Nephron progenitor cell (in vitro differentiated cells): ENCODE measurements at regions not wholly inside any gene's neighbourhood (a gene's known extent, or its start where the extent isn't known, plus 50 kb on each side); places are given as distances from the start of the nearest gene placed in this dataset.
A peak's percentile ranks its signal among the peaks of the same experiment; 100 is the strongest.

Experiments
- DNase-seq: peaks from one replicate; pipeline ENCODE4 v3.0.0; 2021
- H3K27ac Mint-ChIP-seq: 2 replicates; pipeline ENCODE4 v1.8.0; 2021; ENCODE audit warnings: mild to moderate bottlenecking, moderate library complexity, mixed read lengths
- H3K27me3 Mint-ChIP-seq: 2 replicates; pipeline ENCODE4 v1.8.0; 2021; ENCODE audit warnings: mild to moderate bottlenecking, low read depth, mixed read lengths; ENCODE audit not compliant: poor library complexity
- H3K36me3 Mint-ChIP-seq: 2 replicates; pipeline ENCODE4 v1.8.0; 2021; ENCODE audit warnings: low read depth, mixed read lengths
- H3K4me1 Mint-ChIP-seq: 2 replicates; pipeline ENCODE4 v1.8.0; 2021; ENCODE audit warnings: mixed read lengths
- H3K4me3 Mint-ChIP-seq: 2 replicates; pipeline ENCODE4 v1.8.0; 2021; ENCODE audit warnings: mild to moderate bottlenecking, moderate library complexity, mixed read lengths
- H3K9me3 Mint-ChIP-seq: 2 replicates; pipeline ENCODE4 v1.8.0; 2021; ENCODE audit warnings: mild to moderate bottlenecking, moderate library complexity, mixed read lengths
- TF ChIP-seq, protein P1 (sequence below): fragments of 200-600 bp; sonication (generic); IDR thresholded peaks from 2 replicates; pipeline ENCODE4 v1.5.0; 2021; ENCODE audit warnings: antibody characterized with exemption

DNA sequence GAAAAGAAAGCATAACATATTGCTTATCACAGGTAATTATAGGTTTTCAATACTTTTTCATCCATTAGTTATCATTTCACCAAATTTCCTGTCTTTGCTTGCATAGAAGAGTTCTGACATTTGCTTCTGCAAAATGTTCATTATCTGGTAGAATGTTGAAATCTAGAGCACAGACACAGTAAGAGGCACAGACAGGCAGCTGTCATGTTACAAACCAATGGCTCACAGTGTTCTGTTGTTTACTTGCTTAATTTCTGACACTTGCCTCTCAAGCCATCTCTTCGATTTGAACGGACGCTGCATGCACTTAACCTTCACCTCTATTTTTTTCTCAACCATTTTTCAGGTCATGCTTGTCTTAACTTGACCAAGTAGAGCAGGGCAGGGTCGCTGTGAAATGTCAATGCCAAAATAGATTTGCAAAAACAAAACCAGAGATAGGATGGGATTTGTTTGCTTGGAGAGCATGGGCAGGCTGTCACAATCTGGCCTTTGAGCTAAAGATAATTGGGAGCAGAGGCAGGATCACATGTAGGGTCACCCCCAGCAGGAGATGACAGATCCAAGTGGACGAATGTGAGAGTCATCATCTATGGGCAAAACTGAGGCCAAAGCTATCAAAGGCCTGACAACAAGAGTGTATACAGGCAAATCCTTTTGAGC, 292.3 kb downstream of the SMARCA1 start:
- H3K9me3 Mint-ChIP-seq, result peaks cover 7% of the 10 kb centered on the region
- TF ChIP-seq, protein P1, sequence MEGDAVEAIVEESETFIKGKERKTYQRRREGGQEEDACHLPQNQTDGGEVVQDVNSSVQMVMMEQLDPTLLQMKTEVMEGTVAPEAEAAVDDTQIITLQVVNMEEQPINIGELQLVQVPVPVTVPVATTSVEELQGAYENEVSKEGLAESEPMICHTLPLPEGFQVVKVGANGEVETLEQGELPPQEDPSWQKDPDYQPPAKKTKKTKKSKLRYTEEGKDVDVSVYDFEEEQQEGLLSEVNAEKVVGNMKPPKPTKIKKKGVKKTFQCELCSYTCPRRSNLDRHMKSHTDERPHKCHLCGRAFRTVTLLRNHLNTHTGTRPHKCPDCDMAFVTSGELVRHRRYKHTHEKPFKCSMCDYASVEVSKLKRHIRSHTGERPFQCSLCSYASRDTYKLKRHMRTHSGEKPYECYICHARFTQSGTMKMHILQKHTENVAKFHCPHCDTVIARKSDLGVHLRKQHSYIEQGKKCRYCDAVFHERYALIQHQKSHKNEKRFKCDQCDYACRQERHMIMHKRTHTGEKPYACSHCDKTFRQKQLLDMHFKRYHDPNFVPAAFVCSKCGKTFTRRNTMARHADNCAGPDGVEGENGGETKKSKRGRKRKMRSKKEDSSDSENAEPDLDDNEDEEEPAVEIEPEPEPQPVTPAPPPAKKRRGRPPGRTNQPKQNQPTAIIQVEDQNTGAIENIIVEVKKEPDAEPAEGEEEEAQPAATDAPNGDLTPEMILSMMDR, result no peak
- H3K4me1 Mint-ChIP-seq, result peaks cover 34% of the 10 kb centered on the region
- peaks cover 8% of the 10 kb centered on the region for H3K27me3 Mint-ChIP-seq
- no peak overlapping the region for H3K27ac Mint-ChIP-seq
- no peak overlapping the region for H3K4me3 Mint-ChIP-seq
- no peak for DNase-seq
- H3K36me3 Mint-ChIP-seq, result peaks cover 7% of the 10 kb centered on the region

DNA sequence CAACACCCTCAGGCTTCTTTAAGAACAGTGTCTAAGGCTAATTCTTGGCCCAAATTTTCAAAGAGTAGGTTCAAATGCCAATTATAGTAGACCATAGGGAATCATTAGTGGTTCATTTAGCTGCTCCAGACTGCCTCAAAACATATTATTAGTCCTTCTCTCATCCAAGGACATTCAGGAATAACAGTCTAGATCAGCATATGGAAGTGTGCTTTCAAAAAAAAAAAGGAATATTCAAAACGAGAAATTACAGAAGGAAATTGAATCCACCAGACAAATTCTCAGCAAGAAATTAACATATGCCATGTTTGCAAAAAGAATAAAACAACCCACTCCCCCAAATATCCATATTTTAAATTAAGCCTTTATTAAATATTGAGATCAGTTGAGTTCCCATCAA, 293.1 kb downstream of the SMARCA1 start:
- peaks cover 15% of the 10 kb centered on the region for H3K9me3 Mint-ChIP-seq
- peaks cover 14% of the 10 kb centered on the region for H3K36me3 Mint-ChIP-seq
- no peak overlapping the region for H3K4me3 Mint-ChIP-seq
- TF ChIP-seq, protein P1, result no peak
- peaks cover 33% of the 10 kb centered on the region for H3K4me1 Mint-ChIP-seq
- no peak overlapping the region for H3K27ac Mint-ChIP-seq
- DNase-seq, result no peak
- H3K27me3 Mint-ChIP-seq, result peaks cover 8% of the 10 kb centered on the region

DNA sequence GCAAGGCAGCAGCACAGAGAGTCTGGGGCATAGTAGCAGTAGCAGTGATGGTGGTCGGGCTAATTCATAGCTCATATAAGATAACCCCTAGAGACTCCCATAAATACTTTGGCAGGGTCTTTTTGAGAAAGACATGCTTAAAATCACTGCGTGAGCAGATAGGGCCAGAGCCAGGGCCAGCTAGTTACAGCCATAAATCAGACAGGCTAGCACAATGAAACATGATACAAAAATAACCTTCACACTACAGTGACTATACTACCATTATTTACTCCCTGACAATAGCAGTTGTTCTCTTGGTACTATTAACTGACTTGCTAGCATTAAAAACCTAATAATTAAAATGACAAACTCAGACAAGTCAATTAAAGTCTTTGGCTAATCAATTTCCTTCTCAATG, 295.9 kb downstream of the SMARCA1 start:
- H3K4me1 Mint-ChIP-seq, result peaks cover 33% of the 10 kb centered on the region
- no peak overlapping the region for H3K27ac Mint-ChIP-seq
- peak; percentile 16 for DNase-seq
- peaks cover 11% of the 10 kb centered on the region for H3K27me3 Mint-ChIP-seq
- peaks cover 17% of the 10 kb centered on the region for H3K9me3 Mint-ChIP-seq
- no peak overlapping the region for H3K4me3 Mint-ChIP-seq
- TF ChIP-seq, protein P1, result no peak
- peaks cover 17% of the 10 kb centered on the region for H3K36me3 Mint-ChIP-seq

DNA sequence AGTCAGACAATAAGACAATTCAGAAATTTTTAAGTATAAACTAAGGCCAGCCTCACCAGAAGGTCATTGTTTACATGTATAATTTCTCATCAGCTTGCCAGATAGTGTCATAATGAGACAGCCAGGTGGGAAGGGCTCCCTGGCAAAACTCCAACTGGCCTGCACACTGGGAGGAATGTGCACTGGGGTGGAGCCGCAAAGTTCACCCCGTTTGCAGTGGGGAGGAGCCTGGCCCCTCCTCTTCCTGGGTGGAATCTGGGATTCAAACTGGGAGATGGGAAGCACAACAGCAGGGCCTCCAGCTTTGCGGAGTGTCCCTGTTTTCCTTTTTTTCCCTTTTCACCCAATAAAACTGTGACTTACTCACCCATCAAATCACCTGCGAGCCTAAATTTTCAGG, 329.9 kb downstream of the SMARCA1 start:
- H3K27me3 Mint-ChIP-seq, result peaks cover 3% of the 10 kb centered on the region

DNA sequence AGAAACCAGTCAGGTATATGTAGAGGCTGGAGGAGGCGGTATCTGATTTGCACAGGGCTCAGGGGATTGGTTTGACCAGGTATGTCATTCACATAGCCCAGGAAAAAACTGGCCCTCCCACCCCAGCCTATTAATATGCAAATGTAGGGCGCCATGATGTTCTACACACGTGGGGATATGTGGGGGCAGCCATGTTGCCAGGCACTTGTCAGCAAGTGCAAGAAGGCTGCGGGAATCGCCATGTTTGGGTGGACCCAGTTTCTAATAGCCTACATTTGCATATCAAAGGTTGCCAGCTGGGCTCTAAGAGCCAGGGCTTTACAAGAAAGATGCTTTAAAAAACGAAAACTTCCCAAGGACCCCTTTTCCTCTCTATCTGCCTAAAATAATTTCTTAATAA, 335.1 kb downstream of the SMARCA1 start:
- Mint-ChIP-seq H3K4me1 (no peaks in the 10 kb centered on the region), H3K4me3 (no peak overlapping the region), H3K9me3 (no peaks in the 10 kb centered on the region), H3K27ac (no peak overlapping the region), H3K36me3 (no peaks in the 10 kb centered on the region), H3K27me3 (no peaks in the 10 kb centered on the region)
- TF ChIP-seq, protein P1, result no peak
- no peak for DNase-seq

More for the DNA sequence above, 329.9 kb downstream of the SMARCA1 start:
- TF ChIP-seq, protein P1, result no peak
- no peaks in the 10 kb centered on the region for H3K4me1 Mint-ChIP-seq
- H3K4me3 Mint-ChIP-seq, result no peak overlapping the region
- no peak overlapping the region for H3K27ac Mint-ChIP-seq
- H3K9me3 Mint-ChIP-seq, result no peaks in the 10 kb centered on the region
- DNase-seq, result no peak
- no peaks in the 10 kb centered on the region for H3K36me3 Mint-ChIP-seq

DNA sequence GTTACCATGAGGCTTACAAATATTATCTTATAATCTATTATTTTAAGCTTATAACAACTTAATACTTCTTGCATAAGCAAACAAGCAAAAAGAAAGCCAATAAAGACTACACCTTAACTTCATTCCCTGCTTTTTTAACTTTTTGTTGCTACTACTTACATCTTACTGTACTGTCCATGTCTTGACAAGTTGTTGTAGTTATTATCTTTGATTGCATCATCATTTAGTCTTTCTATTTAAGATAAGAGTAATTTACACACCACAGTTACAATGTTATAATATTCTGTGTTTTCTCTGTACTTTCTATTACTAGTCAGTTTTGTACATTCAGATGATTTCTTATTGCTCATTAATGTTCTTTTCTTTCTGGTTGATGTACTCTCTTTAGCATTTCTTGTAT, 346.6 kb downstream of the SMARCA1 start:
- Mint-ChIP-seq H3K36me3 (peaks cover 44% of the 10 kb centered on the region), H3K27me3 (peaks cover 3% of the 10 kb centered on the region), H3K4me3 (no peak overlapping the region), H3K9me3 (peaks cover 12% of the 10 kb centered on the region), H3K4me1 (no peaks in the 10 kb centered on the region), H3K27ac (no peak overlapping the region)
- TF ChIP-seq, protein P1, result no peak
- no peak for DNase-seq
